ENCODE measurements at regions not wholly inside any gene's neighbourhood (a gene's known extent, or its start where the extent isn't known, plus 50 kb on each side); places are given as distances from the start of the nearest gene placed in this dataset.

DNA sequence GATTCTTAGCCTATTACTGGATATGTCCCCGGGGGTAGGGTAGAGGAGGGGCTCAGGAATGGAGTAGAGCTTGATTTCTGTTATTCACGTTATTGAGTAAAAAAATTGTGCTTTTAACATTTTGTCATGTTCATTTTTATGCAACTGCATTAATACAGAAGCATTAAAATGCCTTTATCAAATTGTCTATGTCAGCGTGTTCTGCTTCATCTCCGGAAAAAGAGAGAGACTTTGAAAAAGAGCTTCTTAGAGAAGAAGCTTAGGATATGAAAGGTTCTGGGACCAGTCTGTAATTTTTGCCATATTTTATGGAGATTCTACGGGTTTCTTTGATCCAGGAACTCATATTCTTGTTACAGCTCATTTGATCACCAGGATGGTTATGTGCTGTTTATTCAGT lies 82.0 kb downstream of the SLC10A2 start:
- TF ChIP-seq CTCF (IDR thresholded peaks at IDR 0.05; ENCODE audit: poor library complexity, severe bottlenecking), result no peak
- TF ChIP-seq EP300 (conservative IDR thresholded peaks at IDR 0.05; ENCODE audit: poor library complexity, severe bottlenecking), result no peak
- no peak for TF ChIP-seq REST (IDR thresholded peaks at IDR 0.05; ENCODE audit: borderline replicate concordance)
- TF ChIP-seq POLR2AphosphoS5 (IDR thresholded peaks at IDR 0.05), result no peak
